ENCODE measurements at regions not wholly inside any gene's neighbourhood (a gene's known extent, or its start where the extent isn't known, plus 50 kb on each side); places are given as distances from the start of the nearest gene placed in this dataset.

- Histone ChIP-seq H3K4me1 (ENCODE audit: control insufficient read depth in 3 of 3, insufficient read depth in 2 of 3, low read depth in 1 of 3, low read length in 2 of 3) (no peaks in the 10 kb centered on the region), H3K4me3 (ENCODE audit: low read depth in 1 of 3, low read length in 3 of 3) (no peak overlapping the region), H3K36me3 (ENCODE audit: control insufficient read depth in 3 of 3, insufficient read depth in 2 of 3, low read depth in 1 of 3, low read length in 3 of 3) (no peaks in the 10 kb centered on the region), H3K27me3 (ENCODE audit: control insufficient read depth in 3 of 3, insufficient read depth in 3 of 3, low read length in 3 of 3) (no peaks in the 10 kb centered on the region), H3K27ac (ENCODE audit: low read depth in 1 of 3, low read length in 2 of 3) (no peak overlapping the region), H3K9me3 (ENCODE audit: control insufficient read depth in 2 of 2, insufficient read depth in 1 of 2, low read depth in 1 of 2, low read length in 1 of 2) (no peaks in the 10 kb centered on the region)
- 77 to 85% (median 80%) methylated on average over 2 of the region's 2 CpGs for WGBS, 3 donors
- DNase-seq (no peak), FAIRE-seq (no peak)
These were observed 384.7 kb downstream of the ANXA1 start for GRCh38 chr9:73536403-73536802.

DNA sequence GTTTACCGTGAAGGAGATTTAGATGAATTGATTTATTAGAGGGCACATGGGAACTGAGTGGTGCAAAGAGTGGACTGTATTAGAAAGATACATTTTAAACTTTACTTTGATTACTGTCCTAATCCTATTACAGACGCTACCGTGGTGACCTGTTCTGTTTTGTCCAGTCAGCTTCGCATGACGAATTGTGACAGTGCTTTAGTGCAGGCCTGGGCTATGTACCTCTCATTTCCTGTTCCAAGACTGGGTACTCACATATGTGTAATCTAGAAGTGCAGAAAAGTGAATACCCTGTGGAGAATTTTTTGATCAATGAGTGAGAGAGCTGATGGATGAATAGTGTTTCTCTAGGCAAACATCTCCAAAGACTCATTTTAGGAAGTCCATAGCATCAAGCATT lies 385.9 kb downstream of the ANXA1 start:
- no peak overlapping the region for H3K27ac ChIP-seq (ENCODE audit: low read depth in 1 of 3, low read length in 2 of 3)
- no peak for DNase-seq
- no peaks in the 10 kb centered on the region for H3K36me3 ChIP-seq (ENCODE audit: control insufficient read depth in 3 of 3, insufficient read depth in 2 of 3, low read depth in 1 of 3, low read length in 3 of 3)
- H3K9me3 ChIP-seq (ENCODE audit: control insufficient read depth in 2 of 2, insufficient read depth in 1 of 2, low read depth in 1 of 2, low read length in 1 of 2): no peaks in the 10 kb centered on the region
- FAIRE-seq: no peak
- no peaks in the 10 kb centered on the region for H3K4me1 ChIP-seq (ENCODE audit: control insufficient read depth in 3 of 3, insufficient read depth in 2 of 3, low read depth in 1 of 3, low read length in 2 of 3)
- H3K4me3 ChIP-seq (ENCODE audit: low read depth in 1 of 3, low read length in 3 of 3): no peak overlapping the region
- 55 to 76% (median 70%) methylated on average over 5 of the region's 5 CpGs for WGBS, 3 donors
- H3K27me3 ChIP-seq (ENCODE audit: control insufficient read depth in 3 of 3, insufficient read depth in 3 of 3, low read length in 3 of 3): no peaks in the 10 kb centered on the region

DNA sequence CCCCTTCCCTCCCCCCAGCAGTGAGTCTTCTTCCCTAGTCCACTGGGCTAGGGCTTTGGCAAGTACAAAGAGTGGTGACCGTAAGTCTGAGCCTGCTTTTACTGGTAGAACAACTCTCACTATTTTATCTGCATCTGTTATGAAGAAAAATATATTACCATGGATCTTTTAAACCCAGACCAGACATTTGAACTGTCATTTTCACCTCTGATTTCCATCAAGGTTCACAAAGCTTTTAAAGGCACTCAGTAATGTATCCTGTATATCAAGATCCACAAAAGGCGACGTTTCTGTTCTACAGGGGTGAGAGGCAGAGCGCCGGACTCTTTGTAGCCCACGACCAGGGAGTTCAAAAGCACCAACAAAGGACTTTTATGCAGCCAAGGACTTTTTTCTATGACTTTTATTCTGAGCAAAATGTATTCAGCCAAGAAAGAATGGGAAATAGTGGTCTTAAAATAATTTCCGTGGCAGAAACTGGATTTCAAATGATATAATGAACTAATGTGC lies 388.3 kb downstream of the ANXA1 start:
- DNase-seq (no peak), FAIRE-seq (no peak)
- Histone ChIP-seq H3K27ac (ENCODE audit: low read depth in 1 of 3, low read length in 2 of 3) (no peak overlapping the region), H3K4me3 (ENCODE audit: low read depth in 1 of 3, low read length in 3 of 3) (no peak overlapping the region), H3K36me3 (ENCODE audit: control insufficient read depth in 3 of 3, insufficient read depth in 2 of 3, low read depth in 1 of 3, low read length in 3 of 3) (no peaks in the 10 kb centered on the region), H3K9me3 (ENCODE audit: control insufficient read depth in 2 of 2, insufficient read depth in 1 of 2, low read depth in 1 of 2, low read length in 1 of 2) (no peaks in the 10 kb centered on the region), H3K4me1 (ENCODE audit: control insufficient read depth in 3 of 3, insufficient read depth in 2 of 3, low read depth in 1 of 3, low read length in 2 of 3) (no peaks in the 10 kb centered on the region), H3K27me3 (ENCODE audit: control insufficient read depth in 3 of 3, insufficient read depth in 3 of 3, low read length in 3 of 3) (no peaks in the 10 kb centered on the region)
- 75 to 78% (median 78%) methylated on average over 7 of the region's 7 CpGs for WGBS, 3 donors

DNA sequence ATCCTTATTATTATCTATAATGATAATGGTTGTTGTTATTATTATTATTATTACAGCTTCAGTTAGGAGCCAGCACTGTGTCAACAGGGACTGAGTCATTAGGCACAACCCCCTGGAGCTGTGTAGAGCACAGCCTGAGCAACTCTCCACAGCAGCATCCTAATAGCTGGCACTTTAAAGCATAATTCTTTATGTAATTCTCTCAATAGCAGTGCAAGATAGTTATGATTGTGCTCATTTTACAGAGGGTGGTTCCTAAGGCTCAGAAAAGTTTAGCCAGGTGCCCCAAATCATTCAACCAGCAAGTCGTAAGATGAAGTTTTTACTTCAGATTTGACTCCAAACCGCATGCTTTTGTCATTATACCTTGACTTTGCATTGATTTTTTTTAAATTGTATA lies 390.3 kb downstream of the ANXA1 start:
- no peaks in the 10 kb centered on the region for H3K4me1 ChIP-seq (ENCODE audit: control insufficient read depth in 3 of 3, insufficient read depth in 2 of 3, low read depth in 1 of 3, low read length in 2 of 3)
- H3K4me3 ChIP-seq (ENCODE audit: low read depth in 1 of 3, low read length in 3 of 3): no peak overlapping the region
- H3K27me3 ChIP-seq (ENCODE audit: control insufficient read depth in 3 of 3, insufficient read depth in 3 of 3, low read length in 3 of 3): no peaks in the 10 kb centered on the region
- DNase-seq: no peak
- no peaks in the 10 kb centered on the region for H3K36me3 ChIP-seq (ENCODE audit: control insufficient read depth in 3 of 3, insufficient read depth in 2 of 3, low read depth in 1 of 3, low read length in 3 of 3)
- FAIRE-seq: no peak
- no peak overlapping the region for H3K27ac ChIP-seq (ENCODE audit: low read depth in 1 of 3, low read length in 2 of 3)
- WGBS, 3 donors: 46 to 63% (median 60%) methylated on average over 2 of the region's 2 CpGs
- H3K9me3 ChIP-seq (ENCODE audit: control insufficient read depth in 2 of 2, insufficient read depth in 1 of 2, low read depth in 1 of 2, low read length in 1 of 2): no peaks in the 10 kb centered on the region

DNA sequence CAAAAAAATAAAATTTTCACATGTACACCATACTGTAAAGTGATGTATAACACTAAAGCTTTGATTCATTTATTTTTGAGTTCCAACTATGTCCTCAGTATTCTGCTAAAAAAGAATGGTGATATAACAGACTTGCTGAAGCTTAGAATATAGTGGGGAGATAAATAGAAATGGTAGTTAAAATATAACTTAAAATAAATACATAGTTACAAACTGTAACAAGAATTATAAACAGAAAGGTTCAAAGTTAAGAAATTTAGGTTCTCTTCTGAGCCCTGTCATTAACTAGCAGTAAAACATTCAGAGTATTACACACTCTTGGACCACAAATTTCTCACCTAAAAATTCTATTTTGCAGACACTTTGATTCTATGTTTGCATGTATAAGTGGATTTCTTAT lies 392.1 kb downstream of the ANXA1 start:
- H3K27me3 ChIP-seq (ENCODE audit: control insufficient read depth in 3 of 3, insufficient read depth in 3 of 3, low read length in 3 of 3): no peaks in the 10 kb centered on the region
- no peaks in the 10 kb centered on the region for H3K9me3 ChIP-seq (ENCODE audit: control insufficient read depth in 2 of 2, insufficient read depth in 1 of 2, low read depth in 1 of 2, low read length in 1 of 2)
- no peaks in the 10 kb centered on the region for H3K4me1 ChIP-seq (ENCODE audit: control insufficient read depth in 3 of 3, insufficient read depth in 2 of 3, low read depth in 1 of 3, low read length in 2 of 3)
- no peak overlapping the region for H3K4me3 ChIP-seq (ENCODE audit: low read depth in 1 of 3, low read length in 3 of 3)
- no peaks in the 10 kb centered on the region for H3K36me3 ChIP-seq (ENCODE audit: control insufficient read depth in 3 of 3, insufficient read depth in 2 of 3, low read depth in 1 of 3, low read length in 3 of 3)
- no peak overlapping the region for H3K27ac ChIP-seq (ENCODE audit: low read depth in 1 of 3, low read length in 2 of 3)
- FAIRE-seq (no peak), DNase-seq (no peak)

- 42 to 60% (median 54%) methylated on average over 5 of the region's 5 CpGs for WGBS, 3 donors
- DNase-seq (no peak), FAIRE-seq (no peak)
- no peak overlapping the region for H3K27ac ChIP-seq (ENCODE audit: low read depth in 1 of 3, low read length in 2 of 3)
- H3K4me3 ChIP-seq (ENCODE audit: low read depth in 1 of 3, low read length in 3 of 3): no peak overlapping the region
- H3K27me3 ChIP-seq (ENCODE audit: control insufficient read depth in 3 of 3, insufficient read depth in 3 of 3, low read length in 3 of 3): no peaks in the 10 kb centered on the region
- H3K4me1 ChIP-seq (ENCODE audit: control insufficient read depth in 3 of 3, insufficient read depth in 2 of 3, low read depth in 1 of 3, low read length in 2 of 3): no peaks in the 10 kb centered on the region
- H3K9me3 ChIP-seq (ENCODE audit: control insufficient read depth in 2 of 2, insufficient read depth in 1 of 2, low read depth in 1 of 2, low read length in 1 of 2): no peaks in the 10 kb centered on the region
- H3K36me3 ChIP-seq (ENCODE audit: control insufficient read depth in 3 of 3, insufficient read depth in 2 of 3, low read depth in 1 of 3, low read length in 3 of 3): no peaks in the 10 kb centered on the region
These were observed 396.5 kb downstream of the ANXA1 start for GRCh38 chr9:73548201-73548600.

DNA sequence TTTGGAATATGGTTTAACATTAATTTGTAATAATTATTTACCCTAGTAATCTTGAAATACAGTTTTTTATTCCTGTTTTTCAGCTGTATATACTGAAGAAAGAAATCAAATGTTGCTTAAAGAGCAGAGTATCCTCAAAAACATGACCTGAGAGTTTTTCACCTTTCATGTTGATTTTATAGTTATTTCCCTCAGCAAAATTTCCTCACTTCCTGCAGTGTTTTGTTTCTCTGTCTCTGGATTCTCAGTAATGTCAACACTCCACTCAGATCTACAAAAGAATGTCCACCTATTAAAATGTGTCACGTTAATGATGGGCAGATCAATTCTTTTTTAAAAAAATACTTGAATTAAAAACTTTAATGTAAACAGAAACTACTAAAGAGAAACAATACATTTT lies 398.3 kb downstream of the ANXA1 start:
- 30 to 43% (median 38%) methylated on average over 1 of the region's 1 CpG for WGBS, 3 donors
- no peak for FAIRE-seq

DNA sequence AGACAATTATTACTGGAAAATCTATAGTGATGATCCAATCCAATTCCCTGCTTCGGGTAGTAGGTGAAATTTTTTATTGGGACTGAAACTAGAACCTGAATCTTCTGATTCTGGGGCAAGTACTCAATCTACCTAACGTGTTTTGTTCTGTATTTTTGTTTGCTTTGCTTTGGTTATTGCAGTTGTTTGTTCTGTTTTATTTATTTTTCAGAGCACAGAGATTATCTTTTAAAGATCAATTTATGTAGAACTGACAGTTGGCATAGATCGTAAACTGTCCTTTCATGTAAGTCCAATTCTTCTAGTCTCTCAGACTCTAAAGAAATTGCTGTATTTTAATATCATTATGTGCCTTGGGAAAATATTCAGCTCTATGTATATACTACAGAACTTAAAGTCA lies 401.6 kb downstream of the ANXA1 start:
- no peak for DNase-seq
- Histone ChIP-seq H3K9me3 (ENCODE audit: control insufficient read depth in 2 of 2, insufficient read depth in 1 of 2, low read depth in 1 of 2, low read length in 1 of 2) (no peaks in the 10 kb centered on the region), H3K4me1 (ENCODE audit: control insufficient read depth in 3 of 3, insufficient read depth in 2 of 3, low read depth in 1 of 3, low read length in 2 of 3) (no peaks in the 10 kb centered on the region), H3K27me3 (ENCODE audit: control insufficient read depth in 3 of 3, insufficient read depth in 3 of 3, low read length in 3 of 3) (no peaks in the 10 kb centered on the region), H3K27ac (ENCODE audit: low read depth in 1 of 3, low read length in 2 of 3) (no peak overlapping the region), H3K36me3 (ENCODE audit: control insufficient read depth in 3 of 3, insufficient read depth in 2 of 3, low read depth in 1 of 3, low read length in 3 of 3) (no peaks in the 10 kb centered on the region), H3K4me3 (ENCODE audit: low read depth in 1 of 3, low read length in 3 of 3) (no peak overlapping the region)
- no peak for FAIRE-seq
- 30 to 48% (median 42%) methylated on average over 3 of the region's 3 CpGs for WGBS, 3 donors

More for the DNA sequence above, 398.3 kb downstream of the ANXA1 start:
- H3K4me1 ChIP-seq (ENCODE audit: control insufficient read depth in 3 of 3, insufficient read depth in 2 of 3, low read depth in 1 of 3, low read length in 2 of 3): no peaks in the 10 kb centered on the region
- H3K36me3 ChIP-seq (ENCODE audit: control insufficient read depth in 3 of 3, insufficient read depth in 2 of 3, low read depth in 1 of 3, low read length in 3 of 3): no peaks in the 10 kb centered on the region
- H3K27ac ChIP-seq (ENCODE audit: low read depth in 1 of 3, low read length in 2 of 3): no peak overlapping the region
- no peak for DNase-seq
- no peaks in the 10 kb centered on the region for H3K27me3 ChIP-seq (ENCODE audit: control insufficient read depth in 3 of 3, insufficient read depth in 3 of 3, low read length in 3 of 3)
- H3K4me3 ChIP-seq (ENCODE audit: low read depth in 1 of 3, low read length in 3 of 3): no peak overlapping the region
- H3K9me3 ChIP-seq (ENCODE audit: control insufficient read depth in 2 of 2, insufficient read depth in 1 of 2, low read depth in 1 of 2, low read length in 1 of 2): no peaks in the 10 kb centered on the region

- DNase-seq: no peak
- Histone ChIP-seq H3K27me3 (ENCODE audit: control insufficient read depth in 3 of 3, insufficient read depth in 3 of 3, low read length in 3 of 3) (no peaks in the 10 kb centered on the region), H3K4me3 (ENCODE audit: low read depth in 1 of 3, low read length in 3 of 3) (no peak overlapping the region), H3K27ac (ENCODE audit: low read depth in 1 of 3, low read length in 2 of 3) (no peak overlapping the region), H3K4me1 (ENCODE audit: control insufficient read depth in 3 of 3, insufficient read depth in 2 of 3, low read depth in 1 of 3, low read length in 2 of 3) (no peaks in the 10 kb centered on the region), H3K36me3 (ENCODE audit: control insufficient read depth in 3 of 3, insufficient read depth in 2 of 3, low read depth in 1 of 3, low read length in 3 of 3) (no peaks in the 10 kb centered on the region), H3K9me3 (ENCODE audit: control insufficient read depth in 2 of 2, insufficient read depth in 1 of 2, low read depth in 1 of 2, low read length in 1 of 2) (no peaks in the 10 kb centered on the region)
- no peak for FAIRE-seq
These were observed 406.8 kb downstream of the ANXA1 start for GRCh38 chr9:73558471-73558870.
